Skin epidermis (tissue), 12 donors: ENCODE measurements at regions not wholly inside any gene's neighbourhood (a gene's known extent, or its start where the extent isn't known, plus 50 kb on each side); places are given as distances from the start of the nearest gene placed in this dataset.
A peak's percentile ranks its signal among the peaks of the same experiment; 100 is the strongest.

Experiments
- H3K27ac ChIP-seq, 21 experiments: fragments of 200-600 bp; sonication (generic) in 11 of 21; one replicate each; pipeline ENCODE4 v1.5.0; 2020; ENCODE audit warnings: mild to moderate bottlenecking in 3 of 21, inconsistent platforms in 2 of 21, moderate library complexity in 2 of 21
- H3K4me3 ChIP-seq, 7 experiments: fragments of 200-600 bp; sonication (generic) in 2 of 7; one replicate each; pipeline ENCODE4 v1.5.0; 2020; ENCODE audit warnings: inconsistent platforms in 2 of 7, mild to moderate bottlenecking in 2 of 7, moderate library complexity in 1 of 7

GRCh38 chr2:145055651-145056050 is 535.7 kb upstream of the ZEB2 start:
- H3K27ac ChIP-seq: no peak overlapping the region

GRCh38 chr2:145050134-145050533 is 530.2 kb upstream of the ZEB2 start:
- no peak overlapping the region for H3K4me3 ChIP-seq
- no peak overlapping the region for H3K27ac ChIP-seq

More at GRCh38 chr2:145055651-145056050, 535.7 kb upstream of the ZEB2 start:
- no peak overlapping the region for H3K4me3 ChIP-seq

DNA sequence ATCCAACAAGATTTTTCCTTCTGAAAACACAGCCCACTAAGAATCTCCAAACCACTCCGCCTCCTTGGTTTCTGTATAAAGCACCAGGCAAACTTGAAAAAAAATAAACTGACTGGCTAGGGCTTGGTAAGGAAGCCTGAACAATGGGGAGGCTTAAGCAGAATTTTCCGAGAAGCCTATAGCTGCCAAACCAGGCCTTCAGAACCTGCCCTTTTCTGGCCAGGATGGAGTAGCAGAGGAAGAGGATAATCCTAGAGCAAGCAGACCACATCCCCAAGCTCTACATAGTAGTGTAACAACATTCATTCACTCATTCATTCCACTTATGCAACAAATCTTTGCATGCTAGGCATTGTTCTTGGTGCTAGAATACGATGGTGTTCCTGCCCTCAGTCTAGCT is 529.6 kb upstream of the ZEB2 start:
- Histone ChIP-seq H3K27ac (no peak overlapping the region), H3K4me3 (no peak overlapping the region)

DNA sequence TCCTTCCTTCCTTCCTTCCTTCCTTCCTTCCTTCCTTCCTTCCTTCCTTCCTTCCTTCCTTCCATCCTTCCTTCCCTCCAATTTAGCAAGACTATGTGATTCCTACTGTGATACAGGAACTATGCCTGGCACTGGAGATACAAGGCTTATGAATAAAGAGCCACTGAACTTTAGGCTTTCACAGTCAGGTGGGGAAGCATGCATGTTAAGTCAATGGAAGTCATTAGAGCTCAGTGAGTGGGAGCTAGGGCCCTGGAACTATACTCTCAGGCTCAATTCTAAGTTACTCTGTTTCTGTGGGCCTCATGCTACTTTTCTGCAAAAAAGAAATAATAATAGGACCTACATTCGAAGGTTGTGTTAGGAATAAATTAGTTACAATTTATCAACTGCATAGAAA is 527.6 kb upstream of the ZEB2 start:
- no peak overlapping the region for H3K27ac ChIP-seq
- H3K4me3 ChIP-seq: no peak overlapping the region

DNA sequence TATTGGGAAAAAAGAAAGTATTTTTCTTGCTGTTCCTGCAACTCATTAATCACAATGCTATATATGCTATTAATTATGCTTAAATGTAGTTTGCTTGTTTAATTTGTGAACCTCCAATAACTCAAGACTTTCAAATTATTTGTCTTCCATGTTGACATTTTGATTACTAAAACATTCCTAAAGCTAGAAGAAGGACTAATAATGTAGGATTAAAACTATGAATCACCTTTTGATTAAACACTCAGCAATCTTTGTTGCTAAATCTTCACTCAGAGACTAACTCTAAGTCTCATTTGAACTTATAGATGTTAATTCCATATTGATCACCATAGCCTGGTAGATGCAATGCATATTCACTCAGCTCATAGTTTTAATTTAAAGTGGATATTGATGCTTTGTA is 524.6 kb upstream of the ZEB2 start:
- no peak overlapping the region for H3K27ac ChIP-seq

GRCh38 chr2:145043399-145043834 is 523.5 kb upstream of the ZEB2 start:
- Histone ChIP-seq H3K27ac (no peak overlapping the region), H3K4me3 (no peak overlapping the region)

More for the DNA sequence above, 524.6 kb upstream of the ZEB2 start:
- no peak overlapping the region for H3K4me3 ChIP-seq

GRCh38 chr2:145041706-145042105 is 521.8 kb upstream of the ZEB2 start:
- no peak overlapping the region for H3K27ac ChIP-seq
- no peak overlapping the region for H3K4me3 ChIP-seq

DNA sequence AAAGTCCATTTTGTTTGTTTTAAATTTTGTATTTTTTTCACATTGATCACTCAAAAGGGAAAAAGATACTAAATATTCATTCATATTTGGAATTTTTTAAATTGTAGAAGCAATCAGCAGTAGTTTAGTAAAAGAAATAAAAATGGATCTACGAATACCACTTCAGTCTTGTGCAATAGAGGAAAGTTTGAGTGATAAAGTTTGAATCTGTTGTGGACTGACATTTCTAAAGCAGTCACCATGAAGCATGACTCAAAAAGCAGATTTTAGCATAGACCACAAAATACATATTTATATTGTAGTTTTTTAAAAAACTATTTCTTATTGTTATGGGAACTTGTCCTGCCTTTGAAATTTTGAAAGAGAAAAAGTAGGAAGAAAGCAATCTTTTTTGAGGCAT is 520.5 kb upstream of the ZEB2 start:
- Histone ChIP-seq H3K4me3 (no peak overlapping the region), H3K27ac (no peak overlapping the region)

DNA sequence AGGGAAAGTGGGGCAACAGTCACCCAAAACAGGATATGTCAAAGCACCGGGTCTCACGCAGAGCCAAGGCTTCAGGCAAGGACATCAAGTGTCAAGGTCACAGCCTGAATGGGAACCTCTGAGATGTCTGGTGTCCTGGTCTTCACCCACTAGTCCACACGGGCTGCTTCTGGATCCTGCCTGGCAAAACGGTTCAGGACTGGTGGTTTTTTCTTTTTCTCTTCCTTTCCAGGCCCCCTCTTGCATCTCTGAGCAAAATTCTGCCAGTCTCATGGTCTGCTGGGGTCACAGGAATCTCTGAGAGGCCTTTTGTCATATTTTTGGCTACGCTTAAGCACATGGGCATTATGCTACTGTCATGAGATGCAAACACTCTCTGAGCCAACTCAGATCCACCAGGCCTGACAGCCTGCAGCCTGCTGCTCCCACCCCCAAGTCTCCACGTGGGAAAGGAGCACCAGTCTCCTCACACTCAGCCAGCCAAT is 518.2 kb upstream of the ZEB2 start:
- no peak overlapping the region for H3K4me3 ChIP-seq
- H3K27ac ChIP-seq: peak overlapping the region in 15 of 21 experiments; percentile 0 to 77 (median 47)

DNA sequence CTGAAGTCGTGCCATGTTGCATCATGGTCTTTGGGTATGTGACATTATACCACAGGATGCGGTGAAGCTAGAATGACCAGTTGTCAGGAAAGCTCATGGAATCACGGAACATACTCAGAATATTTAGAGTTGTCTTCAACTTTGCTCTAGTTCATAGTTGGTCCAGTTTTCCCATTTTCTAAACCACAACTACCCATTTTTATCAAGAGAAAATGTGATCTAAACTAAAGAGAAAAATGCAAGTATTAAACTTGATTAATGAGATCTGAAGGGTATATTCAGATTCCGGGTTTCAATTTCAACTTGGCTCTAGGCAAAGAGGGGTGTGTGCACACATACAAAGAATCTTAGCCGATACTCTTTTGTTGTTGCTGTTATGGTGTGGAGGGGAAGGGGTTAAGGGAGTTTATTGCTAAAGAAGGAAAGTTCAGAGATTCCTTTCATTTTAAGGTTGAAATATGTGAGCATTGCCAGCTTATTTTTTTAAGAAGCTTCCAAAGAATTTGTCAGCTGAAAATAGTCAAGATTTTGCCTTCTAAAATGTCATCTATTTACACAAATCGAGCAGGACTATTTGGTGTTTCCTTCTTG is 516.6 kb upstream of the ZEB2 start:
- H3K27ac ChIP-seq: peak overlapping the region in 10 of 21 experiments; percentile 4 to 77 (median 42)

DNA sequence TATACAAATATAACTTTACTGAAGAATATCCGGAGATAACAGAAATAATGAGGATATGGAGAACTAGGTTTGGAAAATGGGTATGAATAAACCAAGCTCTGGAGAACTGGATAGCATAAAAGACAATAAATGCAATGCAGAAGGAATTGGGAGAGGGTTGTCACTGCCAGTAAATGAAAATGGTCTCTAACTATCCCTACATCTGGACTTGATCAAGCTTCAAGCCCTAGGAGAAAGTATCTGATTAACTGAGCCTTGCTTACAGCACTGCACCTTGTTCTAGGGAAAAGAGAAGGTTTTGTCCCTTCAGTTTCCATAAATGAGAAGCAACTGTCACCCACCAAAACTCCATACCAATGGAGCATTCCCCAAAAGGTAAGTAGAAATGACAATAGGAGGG is 514.6 kb upstream of the ZEB2 start:
- Histone ChIP-seq H3K4me3 (no peak overlapping the region), H3K27ac (no peak overlapping the region)

More for the DNA sequence above, 516.6 kb upstream of the ZEB2 start:
- no peak overlapping the region for H3K4me3 ChIP-seq

DNA sequence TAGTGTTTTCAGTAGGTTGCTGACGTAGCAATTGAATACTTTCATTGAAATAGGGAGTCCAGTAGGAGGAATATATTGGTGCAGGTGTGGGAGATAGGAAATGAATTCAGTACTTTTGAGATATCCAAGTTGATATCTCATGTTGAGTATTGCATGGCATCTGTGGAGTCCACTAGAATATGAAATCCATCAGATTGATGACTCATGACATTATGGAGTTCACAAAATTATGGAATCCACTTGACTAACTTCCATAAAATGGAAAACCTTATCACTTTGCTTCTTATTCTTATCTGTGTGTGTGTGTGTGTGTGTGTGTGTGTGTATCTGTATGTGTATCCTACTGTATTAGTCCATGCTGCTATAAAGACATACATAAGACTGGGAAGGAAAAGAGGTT is 513.5 kb upstream of the ZEB2 start:
- Histone ChIP-seq H3K27ac (no peak overlapping the region), H3K4me3 (no peak overlapping the region)

DNA sequence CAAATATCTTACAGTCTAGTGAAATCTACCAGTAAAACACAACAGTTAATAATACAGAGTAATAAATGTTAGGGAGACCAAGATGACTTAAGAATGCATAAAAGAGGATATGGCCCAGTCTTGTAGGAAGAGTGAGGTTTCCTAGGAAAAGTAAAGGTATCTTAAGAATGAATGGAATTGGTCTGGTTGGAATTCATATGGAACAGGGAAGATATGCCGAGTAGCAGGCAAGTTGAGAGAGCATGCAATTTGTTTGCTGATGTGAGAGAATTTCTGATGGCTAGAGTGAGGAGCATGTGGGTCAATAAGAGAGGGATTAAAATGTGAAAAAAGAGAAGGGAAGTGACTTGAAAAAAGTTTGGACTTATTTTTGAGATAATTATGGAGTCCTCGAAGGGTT is 512.9 kb upstream of the ZEB2 start:
- no peak overlapping the region for H3K27ac ChIP-seq
- H3K4me3 ChIP-seq: no peak overlapping the region

DNA sequence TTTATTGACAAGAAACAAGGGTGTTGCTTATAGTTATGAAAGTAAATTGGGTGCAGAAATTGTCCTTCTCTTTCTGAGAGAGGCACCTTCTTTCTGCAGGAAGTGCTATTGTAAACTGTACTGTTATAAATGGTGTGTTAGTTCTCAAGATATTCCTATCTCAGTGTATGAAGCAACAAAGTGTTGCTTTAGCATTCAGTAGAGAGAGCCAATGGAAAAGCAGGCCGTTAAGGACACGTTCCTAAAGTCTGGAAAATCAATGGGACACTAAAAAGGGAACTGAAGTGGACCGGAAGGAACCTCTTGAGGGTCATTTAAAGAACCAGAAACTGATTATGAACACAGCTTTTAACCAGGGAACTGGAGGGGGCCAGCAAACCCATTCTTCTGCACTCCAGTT is 510.0 kb upstream of the ZEB2 start:
- H3K4me3 ChIP-seq: no peak overlapping the region
- peak overlapping the region in 2 of 21 experiments; percentile 17 to 30 for H3K27ac ChIP-seq

DNA sequence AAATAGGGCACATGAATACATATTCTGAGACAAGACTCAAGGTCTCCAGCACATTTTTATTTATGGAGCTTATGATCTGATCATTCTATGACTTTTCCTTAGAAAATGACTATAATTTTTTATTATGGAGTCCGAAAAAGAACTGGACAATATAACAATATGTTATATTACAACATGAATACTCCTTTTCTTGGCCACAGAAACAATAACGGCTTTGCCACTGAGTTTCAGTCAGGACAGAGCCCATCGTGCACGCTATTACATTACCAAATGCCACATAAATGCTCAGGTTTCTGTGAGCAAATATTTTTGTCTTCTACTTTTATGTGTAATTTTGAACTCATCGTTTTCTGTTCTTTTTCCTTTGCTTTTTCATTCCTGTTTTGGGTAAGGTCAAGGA is 509.2 kb upstream of the ZEB2 start:
- Histone ChIP-seq H3K27ac (peak overlapping the region in 3 of 21 experiments; percentile 11 to 43 (median 31)), H3K4me3 (no peak overlapping the region)

DNA sequence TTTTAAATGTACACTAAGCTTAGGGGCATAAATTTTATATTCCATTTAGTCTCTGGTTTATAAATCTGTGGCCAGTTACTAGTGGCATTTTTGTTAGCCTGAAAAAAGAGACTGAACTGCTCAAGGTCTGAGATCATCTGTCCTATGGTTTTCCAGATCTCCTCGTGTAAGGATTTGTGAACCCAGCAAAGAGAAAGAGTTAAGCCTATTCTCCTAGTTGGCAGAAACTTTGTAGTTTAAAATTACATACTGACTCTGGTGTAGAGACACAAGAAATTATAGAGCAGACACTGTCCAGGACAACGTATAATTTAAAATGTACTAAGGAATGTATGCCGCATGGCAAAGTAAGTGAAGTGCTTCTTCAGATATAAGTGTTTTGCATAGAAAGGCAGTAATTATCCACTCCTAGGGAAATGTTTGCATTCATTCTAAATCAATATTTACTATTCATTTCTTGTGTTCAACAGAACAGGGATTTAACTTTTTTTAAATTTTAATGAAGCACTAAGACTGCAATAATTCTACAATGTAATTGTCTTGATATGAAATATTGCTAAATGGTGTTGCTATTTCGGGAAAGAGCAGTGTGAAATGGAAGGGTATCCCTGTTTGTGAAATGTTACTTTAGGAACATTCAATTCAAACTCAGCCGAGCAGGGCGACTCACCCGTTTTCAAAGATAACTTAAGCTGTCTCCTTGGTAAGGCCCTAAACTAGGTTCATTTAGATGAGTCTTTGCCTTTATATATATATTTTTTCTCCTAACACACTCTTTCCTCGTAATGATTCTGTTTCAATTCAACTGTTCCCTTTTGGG is 508.4 kb upstream of the ZEB2 start:
- no peak overlapping the region for H3K4me3 ChIP-seq
- peak overlapping the region in 5 of 21 experiments; percentile 0 to 70 (median 41) for H3K27ac ChIP-seq

- no peak overlapping the region for H3K4me3 ChIP-seq
- H3K27ac ChIP-seq: peak overlapping the region in 2 of 21 experiments; percentile 14 to 30
Observed at GRCh38 chr2:145026456-145027455, 506.8 kb upstream of the ZEB2 start.

- H3K27ac ChIP-seq: peak overlapping the region in 2 of 21 experiments; percentile 12 to 55
- H3K4me3 ChIP-seq: no peak overlapping the region
Observed at GRCh38 chr2:145025382-145025781, 505.5 kb upstream of the ZEB2 start.

DNA sequence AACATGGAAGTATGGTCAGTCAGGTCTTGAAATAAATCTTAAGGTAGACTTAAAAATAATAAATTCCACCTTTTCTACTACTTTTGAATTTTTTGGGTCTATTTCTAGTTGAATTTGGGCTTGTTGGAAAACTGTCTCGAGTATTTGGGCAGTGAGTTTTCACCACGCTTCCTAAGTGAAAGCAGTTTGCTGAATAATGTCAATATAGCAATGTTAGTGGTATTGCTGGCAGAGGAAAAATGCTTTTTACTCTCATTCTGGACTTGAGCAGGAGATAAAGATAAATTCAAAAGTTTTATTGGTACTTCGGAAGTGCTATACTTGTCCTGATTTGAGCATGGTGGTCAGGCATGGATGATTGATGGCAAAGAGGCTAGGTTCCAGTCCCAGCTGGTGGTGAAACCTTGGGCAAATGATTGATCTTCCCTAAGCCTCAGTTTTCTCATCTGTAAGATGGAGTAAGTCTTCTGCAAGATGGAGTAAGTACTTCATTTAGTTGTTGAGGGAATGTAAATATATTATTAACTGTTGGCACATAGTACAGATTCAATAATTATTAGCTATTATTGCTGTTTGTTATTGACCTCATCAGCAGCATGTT is 503.5 kb upstream of the ZEB2 start:
- Histone ChIP-seq H3K4me3 (no peak overlapping the region), H3K27ac (peak overlapping the region in 16 of 21 experiments; percentile 6 to 81 (median 58))
